ENCODE measurements at regions not wholly inside any gene's neighbourhood (a gene's known extent, or its start where the extent isn't known, plus 50 kb on each side); places are given as distances from the start of the nearest gene placed in this dataset.

DNA sequence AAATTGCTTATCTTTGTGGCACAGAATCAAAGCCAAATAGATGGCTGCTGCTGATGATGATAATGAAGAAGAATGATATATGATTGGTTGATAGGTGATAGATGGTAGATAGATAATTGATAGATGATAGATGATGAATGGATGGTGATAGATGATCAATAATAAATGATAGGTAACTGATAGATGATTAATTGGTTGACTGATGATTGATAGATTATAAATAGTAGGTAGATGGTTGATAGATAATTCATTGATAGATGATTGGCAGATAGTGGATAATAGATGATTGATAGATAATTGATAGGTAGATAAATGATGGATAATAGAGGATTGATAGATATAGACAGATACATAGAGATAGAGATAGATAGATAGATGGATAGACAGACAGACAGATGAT is 430.2 kb downstream of the EIPR1 start (continued):
- TF ChIP-seq, protein P1, sequence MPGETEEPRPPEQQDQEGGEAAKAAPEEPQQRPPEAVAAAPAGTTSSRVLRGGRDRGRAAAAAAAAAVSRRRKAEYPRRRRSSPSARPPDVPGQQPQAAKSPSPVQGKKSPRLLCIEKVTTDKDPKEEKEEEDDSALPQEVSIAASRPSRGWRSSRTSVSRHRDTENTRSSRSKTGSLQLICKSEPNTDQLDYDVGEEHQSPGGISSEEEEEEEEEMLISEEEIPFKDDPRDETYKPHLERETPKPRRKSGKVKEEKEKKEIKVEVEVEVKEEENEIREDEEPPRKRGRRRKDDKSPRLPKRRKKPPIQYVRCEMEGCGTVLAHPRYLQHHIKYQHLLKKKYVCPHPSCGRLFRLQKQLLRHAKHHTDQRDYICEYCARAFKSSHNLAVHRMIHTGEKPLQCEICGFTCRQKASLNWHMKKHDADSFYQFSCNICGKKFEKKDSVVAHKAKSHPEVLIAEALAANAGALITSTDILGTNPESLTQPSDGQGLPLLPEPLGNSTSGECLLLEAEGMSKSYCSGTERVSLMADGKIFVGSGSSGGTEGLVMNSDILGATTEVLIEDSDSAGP (CRISPR knock-in tag; IDR thresholded peaks at IDR 0.05), result no peak
- TF ChIP-seq, protein P2, sequence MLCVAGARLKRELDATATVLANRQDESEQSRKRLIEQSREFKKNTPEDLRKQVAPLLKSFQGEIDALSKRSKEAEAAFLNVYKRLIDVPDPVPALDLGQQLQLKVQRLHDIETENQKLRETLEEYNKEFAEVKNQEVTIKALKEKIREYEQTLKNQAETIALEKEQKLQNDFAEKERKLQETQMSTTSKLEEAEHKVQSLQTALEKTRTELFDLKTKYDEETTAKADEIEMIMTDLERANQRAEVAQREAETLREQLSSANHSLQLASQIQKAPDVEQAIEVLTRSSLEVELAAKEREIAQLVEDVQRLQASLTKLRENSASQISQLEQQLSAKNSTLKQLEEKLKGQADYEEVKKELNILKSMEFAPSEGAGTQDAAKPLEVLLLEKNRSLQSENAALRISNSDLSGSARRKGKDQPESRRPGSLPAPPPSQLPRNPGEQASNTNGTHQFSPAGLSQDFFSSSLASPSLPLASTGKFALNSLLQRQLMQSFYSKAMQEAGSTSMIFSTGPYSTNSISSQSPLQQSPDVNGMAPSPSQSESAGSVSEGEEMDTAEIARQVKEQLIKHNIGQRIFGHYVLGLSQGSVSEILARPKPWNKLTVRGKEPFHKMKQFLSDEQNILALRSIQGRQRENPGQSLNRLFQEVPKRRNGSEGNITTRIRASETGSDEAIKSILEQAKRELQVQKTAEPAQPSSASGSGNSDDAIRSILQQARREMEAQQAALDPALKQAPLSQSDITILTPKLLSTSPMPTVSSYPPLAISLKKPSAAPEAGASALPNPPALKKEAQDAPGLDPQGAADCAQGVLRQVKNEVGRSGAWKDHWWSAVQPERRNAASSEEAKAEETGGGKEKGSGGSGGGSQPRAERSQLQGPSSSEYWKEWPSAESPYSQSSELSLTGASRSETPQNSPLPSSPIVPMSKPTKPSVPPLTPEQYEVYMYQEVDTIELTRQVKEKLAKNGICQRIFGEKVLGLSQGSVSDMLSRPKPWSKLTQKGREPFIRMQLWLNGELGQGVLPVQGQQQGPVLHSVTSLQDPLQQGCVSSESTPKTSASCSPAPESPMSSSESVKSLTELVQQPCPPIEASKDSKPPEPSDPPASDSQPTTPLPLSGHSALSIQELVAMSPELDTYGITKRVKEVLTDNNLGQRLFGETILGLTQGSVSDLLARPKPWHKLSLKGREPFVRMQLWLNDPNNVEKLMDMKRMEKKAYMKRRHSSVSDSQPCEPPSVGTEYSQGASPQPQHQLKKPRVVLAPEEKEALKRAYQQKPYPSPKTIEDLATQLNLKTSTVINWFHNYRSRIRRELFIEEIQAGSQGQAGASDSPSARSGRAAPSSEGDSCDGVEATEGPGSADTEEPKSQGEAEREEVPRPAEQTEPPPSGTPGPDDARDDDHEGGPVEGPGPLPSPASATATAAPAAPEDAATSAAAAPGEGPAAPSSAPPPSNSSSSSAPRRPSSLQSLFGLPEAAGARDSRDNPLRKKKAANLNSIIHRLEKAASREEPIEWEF (CRISPR knock-in tag; IDR thresholded peaks at IDR 0.05), result peak; percentile 95
- no peak for TF ChIP-seq ELF2 (CRISPR knock-in tag; IDR thresholded peaks at IDR 0.05)
- no peak for TF ChIP-seq ZNF263 (CRISPR knock-in tag; IDR thresholded peaks at IDR 0.05; ENCODE audit: borderline replicate concordance)
- TF ChIP-seq DACH1 (IDR thresholded peaks at IDR 0.05; ENCODE audit: partially characterized antibody), result peak; percentile 45

Data from K562 (cell line).